Right lobe of liver (tissue), 4 donors: ENCODE measurements at regions not wholly inside any gene's neighbourhood (a gene's known extent, or its start where the extent isn't known, plus 50 kb on each side); places are given as distances from the start of the nearest gene placed in this dataset.

Source experiments
- POLR2A ChIP-seq: fragments of 450-650 bp; IDR thresholded peaks from one replicate; pipeline ENCODE4 v1.6.1; 2017; ENCODE audit warnings: antibody characterized with exemption, mild to moderate bottlenecking
- TF ChIP-seq, protein P1 (sequence below), 4 donors: fragments of 200-600 bp in 3 of 4; fragments of 450-650 bp in 1 of 4; IDR thresholded peaks; one replicate each; pipeline versions ENCODE4 v1.5.1 to v1.8.0; 2016 to 2022; ENCODE audit warnings: antibody characterized with exemption in 4 of 4, mild to moderate bottlenecking in 2 of 4
- donor health status: DM: no; HTN: no; CAD: no.
- donor health status: DM: no; HTN: no; CAD: no.
- donor health status: DM: no; HTN: yes; CAD: no.

DNA sequence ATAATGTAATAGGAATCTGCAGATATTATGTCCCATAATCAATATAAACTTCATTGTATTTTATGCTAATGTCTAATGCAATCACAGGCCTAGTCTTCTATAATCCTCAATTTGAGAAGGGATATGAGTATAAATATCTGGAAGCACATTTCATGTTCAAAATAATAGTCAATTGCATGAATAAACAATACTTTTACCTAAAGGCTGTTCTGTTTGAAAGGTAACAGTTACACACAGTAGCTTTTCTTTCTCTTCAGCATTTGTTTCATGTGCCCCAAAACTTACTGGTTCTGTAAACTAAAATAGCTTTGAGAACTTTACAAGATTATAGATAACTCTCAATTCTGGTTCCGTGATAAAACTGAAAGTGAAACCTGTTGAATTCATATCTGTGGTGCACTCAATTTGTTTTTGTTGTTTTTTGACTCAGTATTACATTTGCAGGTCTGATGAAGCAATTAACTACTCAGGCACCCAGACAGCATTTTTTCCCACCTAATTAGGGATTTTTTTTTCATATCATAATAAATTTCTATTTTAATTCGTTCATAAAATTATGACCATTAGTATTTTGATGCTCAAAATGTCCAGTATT, 1193.8 kb downstream of the SLITRK1 start:
- TF ChIP-seq, protein P1, sequence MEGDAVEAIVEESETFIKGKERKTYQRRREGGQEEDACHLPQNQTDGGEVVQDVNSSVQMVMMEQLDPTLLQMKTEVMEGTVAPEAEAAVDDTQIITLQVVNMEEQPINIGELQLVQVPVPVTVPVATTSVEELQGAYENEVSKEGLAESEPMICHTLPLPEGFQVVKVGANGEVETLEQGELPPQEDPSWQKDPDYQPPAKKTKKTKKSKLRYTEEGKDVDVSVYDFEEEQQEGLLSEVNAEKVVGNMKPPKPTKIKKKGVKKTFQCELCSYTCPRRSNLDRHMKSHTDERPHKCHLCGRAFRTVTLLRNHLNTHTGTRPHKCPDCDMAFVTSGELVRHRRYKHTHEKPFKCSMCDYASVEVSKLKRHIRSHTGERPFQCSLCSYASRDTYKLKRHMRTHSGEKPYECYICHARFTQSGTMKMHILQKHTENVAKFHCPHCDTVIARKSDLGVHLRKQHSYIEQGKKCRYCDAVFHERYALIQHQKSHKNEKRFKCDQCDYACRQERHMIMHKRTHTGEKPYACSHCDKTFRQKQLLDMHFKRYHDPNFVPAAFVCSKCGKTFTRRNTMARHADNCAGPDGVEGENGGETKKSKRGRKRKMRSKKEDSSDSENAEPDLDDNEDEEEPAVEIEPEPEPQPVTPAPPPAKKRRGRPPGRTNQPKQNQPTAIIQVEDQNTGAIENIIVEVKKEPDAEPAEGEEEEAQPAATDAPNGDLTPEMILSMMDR (IDR thresholded peaks at IDR 0.05) = no peak
- TF ChIP-seq POLR2A = no peak
